CD4-positive, alpha-beta T cell (primary cell): ENCODE measurements at regions not wholly inside any gene's neighbourhood (a gene's known extent, or its start where the extent isn't known, plus 50 kb on each side); places are given as distances from the start of the nearest gene placed in this dataset.

Experiments used
- ATAC-seq: fragments of 200-7000 bp; cut with Tn5 transposase; one replicate; pipeline ENCODE4 v1.10.0; 2022; ENCODE audit warnings: mild to moderate bottlenecking; ENCODE audit not compliant: poor library complexity
- CTCF ChIA-PET: fragments of 350-600 bp; sonication (Branson Sonifier 250); formaldehyde crosslinking; loops from one replicate; lab custom pipeline; 2021; ENCODE audit warnings: antibody characterized with exemption, inconsistent platforms; lab: Charles Lee
- POLR2A ChIA-PET: fragments of 350-600 bp; sonication (Branson Sonifier 250); formaldehyde crosslinking; loops from one replicate; lab custom pipeline; 2021; ENCODE audit warnings: antibody characterized with exemption, inconsistent platforms; lab: Charles Lee
- DNase-seq, 14 experiments: peaks; one replicate each; pipeline ENCODE4 v3.0.0-alpha.2; 2013 to 2020; ENCODE audit warnings: mixed read lengths in 2 of 14
- H3K27ac ChIP-seq, 2 donors: one replicate each; pipeline versions ENCODE4 v1.5.1 to v1.7.0; 2013; ENCODE audit warnings: low read length in 2 of 2, low read depth in 1 of 2, mild to moderate bottlenecking in 1 of 2
- H3K27me3 ChIP-seq, 2 experiments: 1 replicate in 1 of 2; 2 replicates in 1 of 2; pipeline versions ENCODE4 v1.6.1 to v1.7.0; 2013; ENCODE audit warnings: low read length in 2 of 2, control low read depth in 1 of 2, mild to moderate bottlenecking in 1 of 2, moderate library complexity in 1 of 2; ENCODE audit not compliant: insufficient read depth in 2 of 2, control insufficient read depth in 1 of 2
- H3K36me3 ChIP-seq: one replicate; pipeline ENCODE4 v1.6.1; 2013; ENCODE audit warnings: low read length, control low read depth; ENCODE audit not compliant: insufficient read depth
- H3K4me1 ChIP-seq: one replicate; pipeline ENCODE4 v1.6.1; 2013; ENCODE audit warnings: low read length, control low read depth; ENCODE audit not compliant: insufficient read depth
- H3K4me3 ChIP-seq: one replicate; pipeline ENCODE4 v1.5.1; 2013; ENCODE audit warnings: mild to moderate bottlenecking, low read length, moderate library complexity
- H3K9me3 ChIP-seq, 2 experiments: 1 replicate in 1 of 2; 2 replicates in 1 of 2; pipeline versions ENCODE4 v1.6.1 to v1.7.0; 2013; ENCODE audit warnings: low read length in 2 of 2, mild to moderate bottlenecking in 2 of 2, control low read depth in 1 of 2, moderate library complexity in 1 of 2; ENCODE audit not compliant: control insufficient read depth in 1 of 2, insufficient read depth in 1 of 2
- H3K27ac Mint-ChIP-seq: one replicate; pipeline ENCODE4 v1.8.0; 2020; ENCODE audit warnings: mixed read lengths
- H3K27me3 Mint-ChIP-seq: one replicate; pipeline ENCODE4 v1.8.0; 2021; ENCODE audit warnings: mixed read lengths
- H3K36me3 Mint-ChIP-seq: one replicate; pipeline ENCODE4 v1.8.0; 2021; ENCODE audit warnings: low read depth, mixed read lengths
- H3K4me1 Mint-ChIP-seq: one replicate; pipeline ENCODE4 v1.8.0; 2021; ENCODE audit warnings: low read depth, mixed read lengths
- H3K4me3 Mint-ChIP-seq: one replicate; pipeline ENCODE4 v1.8.0; 2020; ENCODE audit warnings: mild to moderate bottlenecking, mixed read lengths
- H3K9me3 Mint-ChIP-seq: one replicate; pipeline ENCODE4 v1.8.0; 2020; ENCODE audit warnings: mixed read lengths
- intact Hi-C, 2 experiments: fragments of 100-400 bp; cut with DNase I in 1 of 2; cut with micrococcal nuclease in 1 of 2; formaldehyde crosslinking; loops; one replicate each; pipeline versions ENCODE4 v1.15.1 to v1.9.0; 2023 to 2025; cut with DNase I, micrococcal nuclease
- TF ChIP-seq, protein P1 (sequence below): fragments of 200-600 bp; IDR thresholded peaks from one replicate; pipeline ENCODE4 v1.8.0; 2022; ENCODE audit warnings: antibody characterized with exemption, mild to moderate bottlenecking

DNA sequence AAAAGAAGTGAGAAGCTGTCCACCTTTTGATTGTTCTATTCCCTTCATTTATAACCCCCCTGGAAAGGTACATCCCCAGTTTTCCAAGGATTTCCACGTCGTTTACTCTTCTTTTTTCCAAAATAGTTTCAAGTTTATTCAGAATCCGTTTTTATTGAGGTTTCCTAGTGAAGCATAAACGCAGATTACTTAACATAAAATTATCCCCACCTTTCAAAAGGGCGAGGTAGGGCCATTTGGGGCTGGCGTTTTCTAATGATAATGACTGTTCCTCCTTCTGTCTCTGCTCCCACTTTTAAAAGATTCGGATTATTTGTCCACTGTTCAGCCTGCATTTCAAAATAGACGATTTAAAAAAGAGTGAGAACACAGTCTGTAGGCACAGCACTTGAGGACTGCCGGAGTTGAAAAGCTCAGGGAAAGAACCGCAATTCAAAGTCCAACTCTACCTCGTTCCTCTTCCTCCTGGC is 165.2 kb upstream of the PPP1R3A start:
- peaks cover 50% of the 10 kb centered on the region for H3K4me1 ChIP-seq
- H3K27me3 Mint-ChIP-seq, result peaks cover 86% of the 10 kb centered on the region
- TF ChIP-seq, protein P1, sequence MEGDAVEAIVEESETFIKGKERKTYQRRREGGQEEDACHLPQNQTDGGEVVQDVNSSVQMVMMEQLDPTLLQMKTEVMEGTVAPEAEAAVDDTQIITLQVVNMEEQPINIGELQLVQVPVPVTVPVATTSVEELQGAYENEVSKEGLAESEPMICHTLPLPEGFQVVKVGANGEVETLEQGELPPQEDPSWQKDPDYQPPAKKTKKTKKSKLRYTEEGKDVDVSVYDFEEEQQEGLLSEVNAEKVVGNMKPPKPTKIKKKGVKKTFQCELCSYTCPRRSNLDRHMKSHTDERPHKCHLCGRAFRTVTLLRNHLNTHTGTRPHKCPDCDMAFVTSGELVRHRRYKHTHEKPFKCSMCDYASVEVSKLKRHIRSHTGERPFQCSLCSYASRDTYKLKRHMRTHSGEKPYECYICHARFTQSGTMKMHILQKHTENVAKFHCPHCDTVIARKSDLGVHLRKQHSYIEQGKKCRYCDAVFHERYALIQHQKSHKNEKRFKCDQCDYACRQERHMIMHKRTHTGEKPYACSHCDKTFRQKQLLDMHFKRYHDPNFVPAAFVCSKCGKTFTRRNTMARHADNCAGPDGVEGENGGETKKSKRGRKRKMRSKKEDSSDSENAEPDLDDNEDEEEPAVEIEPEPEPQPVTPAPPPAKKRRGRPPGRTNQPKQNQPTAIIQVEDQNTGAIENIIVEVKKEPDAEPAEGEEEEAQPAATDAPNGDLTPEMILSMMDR, result no peak
- no peak overlapping the region for H3K27ac ChIP-seq
- no peak overlapping the region for H3K27ac Mint-ChIP-seq
- peak overlapping the region; percentile 12 for H3K4me3 ChIP-seq
- intact Hi-C loops, result no loop called here
- peak in 1 of 14 experiments; percentile 8 for DNase-seq
- H3K36me3 Mint-ChIP-seq, result no peaks in the 10 kb centered on the region
- CTCF ChIA-PET, result no interaction called here
- POLR2A ChIA-PET, result no interaction called here
- H3K36me3 ChIP-seq, result no peaks in the 10 kb centered on the region
- peaks cover 36% of the 10 kb centered on the region for H3K4me1 Mint-ChIP-seq
- H3K9me3 ChIP-seq, result peaks cover 0 to 7% of the 10 kb centered on the region in 2 experiments
- no peak for ATAC-seq
- peak overlapping the region; percentile 43 for H3K4me3 Mint-ChIP-seq
- no peaks in the 10 kb centered on the region for H3K9me3 Mint-ChIP-seq
- H3K27me3 ChIP-seq, result peaks cover 62 to 81% of the 10 kb centered on the region in 2 experiments

- POLR2A ChIA-PET, result no interaction called here
- CTCF ChIA-PET, result no interaction called here
- Mint-ChIP-seq H3K36me3 (no peaks in the 10 kb centered on the region), H3K27ac (no peak overlapping the region), H3K9me3 (no peaks in the 10 kb centered on the region), H3K4me1 (peaks cover 36% of the 10 kb centered on the region), H3K4me3 (peak overlapping the region; percentile 43), H3K27me3 (peaks cover 84% of the 10 kb centered on the region)
- H3K4me3 ChIP-seq, result no peak overlapping the region
- peaks cover 50% of the 10 kb centered on the region for H3K4me1 ChIP-seq
- TF ChIP-seq, protein P1, result no peak
- peaks cover 62 to 79% of the 10 kb centered on the region in 2 experiments for H3K27me3 ChIP-seq
- ATAC-seq (no peak), DNase-seq (no peak)
- intact Hi-C loops, result no loop called here
- H3K36me3 ChIP-seq, result no peaks in the 10 kb centered on the region
- H3K27ac ChIP-seq, result no peak overlapping the region
- peaks cover 0 to 7% of the 10 kb centered on the region in 2 experiments for H3K9me3 ChIP-seq
Observed at GRCh38 chr7:114083166-114084001, 164.6 kb upstream of the PPP1R3A start.

GRCh38 chr7:114082642-114083165 is 163.9 kb upstream of the PPP1R3A start:
- no peaks in the 10 kb centered on the region for H3K9me3 Mint-ChIP-seq
- Histone ChIP-seq H3K4me3 (no peak overlapping the region), H3K27ac (no peak overlapping the region), H3K27me3 (peaks cover 59 to 72% of the 10 kb centered on the region in 2 experiments), H3K36me3 (no peaks in the 10 kb centered on the region), H3K4me1 (peaks cover 49% of the 10 kb centered on the region), H3K9me3 (peaks cover 0 to 7% of the 10 kb centered on the region in 2 experiments)
- TF ChIP-seq, protein P1, result no peak
- no peak overlapping the region for H3K4me3 Mint-ChIP-seq
- H3K27ac Mint-ChIP-seq, result no peak overlapping the region
- ATAC-seq, result no peak
- CTCF ChIA-PET, result no interaction called here
- intact Hi-C loops, result no loop called here
- H3K27me3 Mint-ChIP-seq, result peaks cover 81% of the 10 kb centered on the region
- POLR2A ChIA-PET, result no interaction called here
- H3K4me1 Mint-ChIP-seq, result peaks cover 36% of the 10 kb centered on the region
- no peaks in the 10 kb centered on the region for H3K36me3 Mint-ChIP-seq
- DNase-seq, result peak in 1 of 14 experiments; percentile 12
